IMR-90 (cell line): ENCODE measurements at regions not wholly inside any gene's neighbourhood (a gene's known extent, or its start where the extent isn't known, plus 50 kb on each side); places are given as distances from the start of the nearest gene placed in this dataset.

Experiments
- ATAC-seq: fragments of 200-7000 bp; cut with Tn5 transposase; 2 replicates; pipeline ENCODE4 v1.9.1; 2020; ENCODE audit warnings: low read depth, mild to moderate bottlenecking, moderate library complexity
- BruUV-seq: library from RNA; stranded (reverse); fragments of 400-500 nt; replicated peaks from 2 replicates; lab custom pipeline; 2021; lab: Mats Ljungman, UMichigan
- CTCF ChIA-PET: fragments of 300-600 bp; formaldehyde crosslinking; extraction: SDS; loops from one replicate; lab custom pipeline; 2021; ENCODE audit warnings: antibody characterized with exemption; lab: Yijun Ruan, JAX
- POLR2A ChIA-PET: fragments of 300-600 bp; sonication (Branson Sonifier 250); formaldehyde crosslinking; loops from one replicate; lab custom pipeline; 2022; ENCODE audit warnings: antibody characterized with exemption; ENCODE audit not compliant: unreplicated experiment; lab: Charles Lee
- DNase-seq: peaks from one replicate; pipeline ENCODE4 v3.0.0; 2013
- H2AFZ ChIP-seq: replicated peaks from 2 replicates; pipeline ENCODE3; 2013; ENCODE audit warnings: low read length, mild to moderate bottlenecking; ENCODE audit not compliant: poor library complexity
- H2AK5ac ChIP-seq: 2 replicates; pipeline ENCODE4 v1.6.1; 2013; ENCODE audit warnings: low read depth, low read length, inconsistent platforms
- H2AK9ac ChIP-seq: replicated peaks from 2 replicates; pipeline ENCODE3; 2013; ENCODE audit warnings: mild to moderate bottlenecking, low read depth, low read length, moderate library complexity; ENCODE audit not compliant: poor library complexity
- H2BK120ac ChIP-seq: 2 replicates; pipeline ENCODE4 v1.6.1; 2013; ENCODE audit warnings: low read depth, low read length, inconsistent platforms
- H2BK15ac ChIP-seq: 3 replicates; pipeline ENCODE4 v1.6.1; 2013; ENCODE audit warnings: low read depth, low read length, inconsistent platforms
- H2BK20ac ChIP-seq: 2 replicates; pipeline ENCODE4 v1.6.1; 2013; ENCODE audit warnings: low read depth, mild to moderate bottlenecking, inconsistent platforms, low read length, moderate library complexity
- H2BK5ac ChIP-seq: 2 replicates; pipeline ENCODE4 v1.6.1; 2013; ENCODE audit warnings: mild to moderate bottlenecking, low read depth, low read length, inconsistent platforms; ENCODE audit not compliant: poor library complexity, severe bottlenecking
- H3K14ac ChIP-seq: replicated peaks from 2 replicates; pipeline ENCODE4 v1.6.1; 2013; ENCODE audit warnings: low read depth, low read length, inconsistent platforms
- H3K18ac ChIP-seq: 2 replicates; pipeline ENCODE4 v1.6.1; 2013; ENCODE audit warnings: low read depth, low read length, control low read depth
- H3K23ac ChIP-seq: 2 replicates; pipeline ENCODE4 v1.6.1; 2013; ENCODE audit warnings: low read depth, low read length, inconsistent platforms
- H3K27ac ChIP-seq: 2 replicates; pipeline ENCODE4 v1.5.1; 2013; ENCODE audit warnings: mild to moderate bottlenecking, control low read depth, low read length; ENCODE audit not compliant: insufficient read depth
- H3K27me3 ChIP-seq: 2 replicates; pipeline ENCODE4 v1.6.1; 2013; ENCODE audit warnings: low read length; ENCODE audit not compliant: control insufficient read depth, insufficient read depth
- H3K36me3 ChIP-seq: 2 replicates; pipeline ENCODE4 v1.6.1; 2013; ENCODE audit warnings: low read length, mixed read lengths; ENCODE audit not compliant: control insufficient read depth, insufficient read depth
- H3K4ac ChIP-seq: 2 replicates; pipeline ENCODE4 v1.6.1; 2013; ENCODE audit warnings: low read depth, low read length, inconsistent platforms
- H3K4me1 ChIP-seq: 2 replicates; pipeline ENCODE4 v1.6.1; 2013; ENCODE audit warnings: low read length, mixed read lengths; ENCODE audit not compliant: control insufficient read depth, insufficient read depth
- H3K4me2 ChIP-seq: 2 replicates; pipeline ENCODE4 v1.6.1; 2013; ENCODE audit warnings: low read depth, mild to moderate bottlenecking, control low read depth, low read length, moderate library complexity
- H3K4me3 ChIP-seq: 2 replicates; pipeline ENCODE4 v1.5.1; 2013; ENCODE audit warnings: low read depth, mild to moderate bottlenecking, control low read depth, low read length, moderate library complexity; ENCODE audit not compliant: insufficient read depth
- H3K56ac ChIP-seq: 2 replicates; pipeline ENCODE4 v1.6.1; 2013; ENCODE audit warnings: low read length, inconsistent platforms; ENCODE audit not compliant: insufficient read depth; ENCODE audit errors: extremely low read depth
- H3K79me1 ChIP-seq, 2 experiments: 2 replicates each; pipeline ENCODE4 v1.6.1; 2013; ENCODE audit warnings: low read length in 2 of 2, inconsistent platforms in 1 of 2, low read depth in 1 of 2
- H3K9ac ChIP-seq: 2 replicates; pipeline ENCODE4 v1.6.1; 2013; ENCODE audit warnings: low read depth, low read length, control low read depth
- H3K9me1 ChIP-seq: 2 replicates; pipeline ENCODE4 v1.6.1; 2013; ENCODE audit warnings: low read length, inconsistent platforms; ENCODE audit not compliant: insufficient read depth
- H3K9me3 ChIP-seq: 2 replicates; pipeline ENCODE4 v1.6.1; 2013; ENCODE audit warnings: low read length; ENCODE audit not compliant: control insufficient read depth, insufficient read depth
- H4K20me1 ChIP-seq: 2 replicates; pipeline ENCODE4 v1.6.1; 2013; ENCODE audit warnings: low read length, inconsistent platforms; ENCODE audit not compliant: insufficient read depth
- H4K5ac ChIP-seq: 2 replicates; pipeline ENCODE4 v1.6.1; 2013; ENCODE audit warnings: mild to moderate bottlenecking, low read depth, low read length, control low read depth
- H4K8ac ChIP-seq, 2 experiments: 2 replicates each; pipeline ENCODE4 v1.6.1; 2013; ENCODE audit warnings: low read depth in 2 of 2, low read length in 2 of 2, control low read depth in 1 of 2, inconsistent platforms in 1 of 2
- H4K91ac ChIP-seq: 2 replicates; pipeline ENCODE4 v1.6.1; 2013; ENCODE audit warnings: low read depth, low read length, inconsistent platforms; ENCODE audit not compliant: insufficient read depth
- BHLHE40 ChIP-seq: fragments of 150-350 bp; IDR thresholded peaks from 2 replicates; pipeline ENCODE4 v1.6.1; 2016; ENCODE audit warnings: mild to moderate bottlenecking, low read depth, low read length
- CEBPB ChIP-seq: IDR thresholded peaks from 2 replicates; pipeline ENCODE4 v1.6.1; 2012; ENCODE audit warnings: low read depth, low read length, improper control_type of control experiment
- CHD1 ChIP-seq: IDR thresholded peaks from 2 replicates; pipeline ENCODE4 v1.6.1; 2012; ENCODE audit warnings: low read depth, low read length, improper control_type of control experiment
- CTCF ChIP-seq: conservative IDR thresholded peaks from 2 replicates; pipeline ENCODE4 v1.5.1; 2012; ENCODE audit warnings: mild to moderate bottlenecking, low read depth, low read length, improper control_type of control experiment
- ELK1 ChIP-seq: fragments of 150-350 bp; IDR thresholded peaks from 2 replicates; pipeline ENCODE4 v1.6.1; 2016; ENCODE audit warnings: low read depth, mild to moderate bottlenecking, low read length, moderate library complexity, borderline replicate concordance
- FOS ChIP-seq: fragments of 150-350 bp; IDR thresholded peaks from 2 replicates; pipeline ENCODE4 v1.6.1; 2016; ENCODE audit warnings: low read depth, low read length
- MAFK ChIP-seq: IDR thresholded peaks from 2 replicates; pipeline ENCODE4 v1.6.1; 2012; ENCODE audit warnings: low read depth, low read length, improper control_type of control experiment
- MAZ ChIP-seq: IDR thresholded peaks from 2 replicates; pipeline ENCODE4 v1.6.1; 2012; ENCODE audit warnings: low read depth, mild to moderate bottlenecking, low read length, improper control_type of control experiment, moderate library complexity, borderline replicate concordance
- MXI1 ChIP-seq: IDR thresholded peaks from 2 replicates; pipeline ENCODE4 v1.6.1; 2012; ENCODE audit warnings: low read depth, mild to moderate bottlenecking, low read length, moderate library complexity, borderline replicate concordance
- NFE2L2 ChIP-seq: fragments of 150-350 bp; IDR thresholded peaks from 2 replicates; pipeline ENCODE4 v1.6.1; 2016; ENCODE audit warnings: low read depth, mild to moderate bottlenecking, low read length
- POLR2A ChIP-seq: IDR thresholded peaks from 2 replicates; pipeline ENCODE4 v1.6.1; 2012; ENCODE audit warnings: mild to moderate bottlenecking, low read depth, low read length
- RAD21 ChIP-seq: IDR thresholded peaks from 2 replicates; pipeline ENCODE4 v1.6.1; 2012; ENCODE audit warnings: low read length, improper control_type of control experiment
- RCOR1 ChIP-seq: IDR thresholded peaks from 2 replicates; pipeline ENCODE4 v1.6.1; 2012; ENCODE audit warnings: mild to moderate bottlenecking, low read length, improper control_type of control experiment; ENCODE audit not compliant: insufficient replicate concordance
- RFX5 ChIP-seq: IDR thresholded peaks from 2 replicates; pipeline ENCODE4 v1.8.0; 2012; ENCODE audit warnings: low read depth, mild to moderate bottlenecking, low read length, moderate library complexity
- SMC3 ChIP-seq: fragments of 150-350 bp; IDR thresholded peaks from 2 replicates; pipeline ENCODE4 v1.6.1; 2016; ENCODE audit warnings: low read depth, mild to moderate bottlenecking, antibody characterized with exemption, low read length, moderate library complexity
- WGBS, 2 experiments: methylation state at CpG; one replicate each; pipeline versions ENCODE4 v1.1.5 to v1.1.7; 2013; ENCODE audit warnings: missing lambda C conversion rate in 2 of 2; ENCODE audit not compliant: insufficient read length in 1 of 2; ENCODE audit errors: extremely low coverage in 2 of 2; 5-methylcytosine and 5-hydroxymethylcytosine counted together
- dilution Hi-C: fragments of 300-500 bp; cut with HindIII; formaldehyde crosslinking; loops from one replicate; pipeline ENCODE4 v1.14.3; 2018; ENCODE audit warnings: low sequenced_read_pairs; ENCODE audit not compliant: unreplicated experiment
- in situ Hi-C: fragments of 300-500 bp; cut with MboI; formaldehyde crosslinking; loops from 3 replicates; pipeline ENCODE4 v1.14.3; 2019; ENCODE audit warnings: low sequenced_read_pairs, inconsistent platforms, mixed read lengths
- intact Hi-C: fragments of 100-400 bp; cut with micrococcal nuclease; formaldehyde crosslinking; loops from 2 replicates; pipeline ENCODE4 v1.10.0; 2022
- TF ChIP-seq, protein P1 (sequence below): fragments of 150-350 bp; IDR thresholded peaks from 2 replicates; pipeline ENCODE4 v1.6.1; 2017; ENCODE audit warnings: mild to moderate bottlenecking, antibody characterized with exemption, low read length, low read depth

GRCh38 chrX:150035531-150035930, 97.2 kb upstream of the EOLA2 start:
- H3K4me3 ChIP-seq, result no peak overlapping the region
- no peak for ATAC-seq

More at GRCh38 chrX:150035531-150035930, 97.2 kb upstream of the EOLA2 start:
- Histone ChIP-seq H4K5ac (peak overlapping the region; percentile 38; the same call in 1 of the 2 replicates), H3K9me1 (peaks cover 3% of the 10 kb centered on the region; the same call in 1 of the 2 replicates), H3K56ac (peak overlapping the region; percentile 31; the same call in 1 of the 2 replicates), H3K4me2 (no peak overlapping the region; the same call in 1 of the 2 replicates), H3K79me1 (no peaks in the 10 kb centered on the region), H2AFZ (no peak overlapping the region), H2BK120ac (peak overlapping the region; percentile 45), H3K23ac (no peak overlapping the region), H4K20me1 (no peaks in the 10 kb centered on the region), H2AK5ac (no peak overlapping the region), H3K36me3 (no peaks in the 10 kb centered on the region), H4K8ac (peak overlapping the region in 1 of 2 experiments; percentile 50; a peak in 1 of 4 replicates), H3K27me3 (no peaks in the 10 kb centered on the region), H3K4me1 (peaks cover 6% of the 10 kb centered on the region; the same call in 1 of the 2 replicates), H3K14ac (no peak overlapping the region; the same call in 1 of the 2 replicates), H3K18ac (peak overlapping the region; percentile 36; the same call in 1 of the 2 replicates), H4K91ac (peak overlapping the region; percentile 47; the same call in 1 of the 2 replicates), H3K4ac (peak overlapping the region; percentile 51; the same call in 1 of the 2 replicates), H2BK15ac (peak overlapping the region; percentile 77; the same call in 1 of the 3 replicates), H3K9me3 (no peaks in the 10 kb centered on the region), H2BK5ac (peak overlapping the region; percentile 68), H3K9ac (no peak overlapping the region), H2BK20ac (peak overlapping the region; percentile 45), H2AK9ac (no peak overlapping the region), H3K27ac (peak overlapping the region; percentile 78; the same call in 1 of the 2 replicates)
- dilution Hi-C loops, result no loop called here
- no CpG with 5 or more reads among the region's 2 CpGs for WGBS, 2 experiments
- no TSS peak for BruUV-seq
- in situ Hi-C loops, result no loop called here
- no peak for TF ChIP-seq RCOR1
- no peak for TF ChIP-seq CTCF
- TF ChIP-seq MXI1, result no peak
- TF ChIP-seq MAFK, result no peak
- no peak for TF ChIP-seq ELK1
- TF ChIP-seq CEBPB, result no peak
- no peak for TF ChIP-seq BHLHE40
- no peak for TF ChIP-seq RAD21
- TF ChIP-seq FOS, result no peak
- no peak for TF ChIP-seq POLR2A
- no peak for TF ChIP-seq CHD1
- TF ChIP-seq, protein P1, sequence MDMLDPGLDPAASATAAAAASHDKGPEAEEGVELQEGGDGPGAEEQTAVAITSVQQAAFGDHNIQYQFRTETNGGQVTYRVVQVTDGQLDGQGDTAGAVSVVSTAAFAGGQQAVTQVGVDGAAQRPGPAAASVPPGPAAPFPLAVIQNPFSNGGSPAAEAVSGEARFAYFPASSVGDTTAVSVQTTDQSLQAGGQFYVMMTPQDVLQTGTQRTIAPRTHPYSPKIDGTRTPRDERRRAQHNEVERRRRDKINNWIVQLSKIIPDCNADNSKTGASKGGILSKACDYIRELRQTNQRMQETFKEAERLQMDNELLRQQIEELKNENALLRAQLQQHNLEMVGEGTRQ, result no peak
- no peak for TF ChIP-seq RFX5
- no peak for TF ChIP-seq SMC3
- TF ChIP-seq MAZ, result no peak
- no peak for TF ChIP-seq NFE2L2
- CTCF ChIA-PET, result no interaction called here
- DNase-seq, result peak; percentile 39
- intact Hi-C loops, result loop anchor here (5.0 kb wide), 2 partner anchors 167 to 327 kb away; partner anchors contain the start of gene MAMLD1
- POLR2A ChIA-PET, result no interaction called here
